ENCODE measurements at regions not wholly inside any gene's neighbourhood (a gene's known extent, or its start where the extent isn't known, plus 50 kb on each side); places are given as distances from the start of the nearest gene placed in this dataset.

- Histone ChIP-seq H3K4me3 (no peak overlapping the region), H3K4me1 (no peaks in the 10 kb centered on the region), H3K9me3 (no peaks in the 10 kb centered on the region), H3K27me3 (ENCODE audit: low read depth) (peaks cover 4% of the 10 kb centered on the region), H3K27ac (no peak overlapping the region), H3K36me3 (no peaks in the 10 kb centered on the region)
- DNase-seq (no peak), ATAC-seq (no peak)
- intact Hi-C loops (cut with DNase I): no loop called here
- TF ChIP-seq CTCF (IDR thresholded peaks at IDR 0.05): no peak
These were observed 186.2 kb downstream of the TEX29 start for GRCh38 chr13:111506621-111507020.

- intact Hi-C loops (cut with DNase I): no loop called here
- H3K36me3 ChIP-seq: no peaks in the 10 kb centered on the region
- H3K9me3 ChIP-seq: no peaks in the 10 kb centered on the region
- H3K4me3 ChIP-seq: no peak overlapping the region
- no peak for TF ChIP-seq CTCF (IDR thresholded peaks at IDR 0.05)
- H3K27me3 ChIP-seq (ENCODE audit: low read depth): peaks cover 10% of the 10 kb centered on the region
- ATAC-seq: no peak
- H3K4me1 ChIP-seq: no peaks in the 10 kb centered on the region
- H3K27ac ChIP-seq: no peak overlapping the region
- no peak for DNase-seq
These were observed 187.9 kb downstream of the TEX29 start for GRCh38 chr13:111508164-111508870.

GRCh38 chr13:111508902-111509509 lies 188.6 kb downstream of the TEX29 start:
- DNase-seq: no peak
- no peaks in the 10 kb centered on the region for H3K36me3 ChIP-seq
- no peak for ATAC-seq

GRCh38 chr13:111510502-111511218 lies 190.2 kb downstream of the TEX29 start:
- ATAC-seq (no peak), DNase-seq (no peak)
- Histone ChIP-seq H3K4me3 (no peak overlapping the region), H3K9me3 (no peaks in the 10 kb centered on the region), H3K4me1 (no peaks in the 10 kb centered on the region), H3K27ac (no peak overlapping the region), H3K36me3 (no peaks in the 10 kb centered on the region), H3K27me3 (ENCODE audit: low read depth) (peaks cover 16% of the 10 kb centered on the region)
- no peak for TF ChIP-seq CTCF (IDR thresholded peaks at IDR 0.05)
- intact Hi-C loops (cut with DNase I): no loop called here

More at GRCh38 chr13:111508902-111509509, 188.6 kb downstream of the TEX29 start:
- no peak overlapping the region for H3K27ac ChIP-seq
- no peak overlapping the region for H3K4me3 ChIP-seq
- TF ChIP-seq CTCF (IDR thresholded peaks at IDR 0.05): no peak
- intact Hi-C loops (cut with DNase I): no loop called here
- H3K27me3 ChIP-seq (ENCODE audit: low read depth): peaks cover 13% of the 10 kb centered on the region
- H3K4me1 ChIP-seq: no peaks in the 10 kb centered on the region
- H3K9me3 ChIP-seq: no peaks in the 10 kb centered on the region

GRCh38 chr13:111511219-111511732 lies 190.8 kb downstream of the TEX29 start:
- ATAC-seq: no peak
- no peak overlapping the region for H3K27ac ChIP-seq
- H3K4me1 ChIP-seq: no peaks in the 10 kb centered on the region
- H3K27me3 ChIP-seq (ENCODE audit: low read depth): peaks cover 20% of the 10 kb centered on the region
- no peaks in the 10 kb centered on the region for H3K9me3 ChIP-seq
- intact Hi-C loops (cut with DNase I): no loop called here
- DNase-seq: no peak
- TF ChIP-seq CTCF (IDR thresholded peaks at IDR 0.05): no peak
- no peaks in the 10 kb centered on the region for H3K36me3 ChIP-seq
- H3K4me3 ChIP-seq: no peak overlapping the region
